Body of pancreas (tissue), 4 donors: ENCODE measurements at regions not wholly inside any gene's neighbourhood (a gene's known extent, or its start where the extent isn't known, plus 50 kb on each side); places are given as distances from the start of the nearest gene placed in this dataset.

Source experiments
- POLR2A ChIP-seq, 3 donors: fragments of 450-650 bp; IDR thresholded peaks; one replicate each; pipeline ENCODE4 v1.6.1; 2016; ENCODE audit warnings: antibody characterized with exemption in 3 of 3, mild to moderate bottlenecking in 2 of 3
- TF ChIP-seq, protein P1 (sequence below), 7 experiments: fragments of 450-650 bp in 4 of 7; fragments of 200-600 bp in 3 of 7; sonication (generic) in 3 of 7; IDR thresholded peaks; one replicate each; pipeline ENCODE4 v1.5.1; 2016 to 2019; ENCODE audit warnings: antibody characterized with exemption in 7 of 7

GRCh38 chr18:73991570-73991969, 156.1 kb downstream of the FBXO15 start:
- TF ChIP-seq, protein P1, sequence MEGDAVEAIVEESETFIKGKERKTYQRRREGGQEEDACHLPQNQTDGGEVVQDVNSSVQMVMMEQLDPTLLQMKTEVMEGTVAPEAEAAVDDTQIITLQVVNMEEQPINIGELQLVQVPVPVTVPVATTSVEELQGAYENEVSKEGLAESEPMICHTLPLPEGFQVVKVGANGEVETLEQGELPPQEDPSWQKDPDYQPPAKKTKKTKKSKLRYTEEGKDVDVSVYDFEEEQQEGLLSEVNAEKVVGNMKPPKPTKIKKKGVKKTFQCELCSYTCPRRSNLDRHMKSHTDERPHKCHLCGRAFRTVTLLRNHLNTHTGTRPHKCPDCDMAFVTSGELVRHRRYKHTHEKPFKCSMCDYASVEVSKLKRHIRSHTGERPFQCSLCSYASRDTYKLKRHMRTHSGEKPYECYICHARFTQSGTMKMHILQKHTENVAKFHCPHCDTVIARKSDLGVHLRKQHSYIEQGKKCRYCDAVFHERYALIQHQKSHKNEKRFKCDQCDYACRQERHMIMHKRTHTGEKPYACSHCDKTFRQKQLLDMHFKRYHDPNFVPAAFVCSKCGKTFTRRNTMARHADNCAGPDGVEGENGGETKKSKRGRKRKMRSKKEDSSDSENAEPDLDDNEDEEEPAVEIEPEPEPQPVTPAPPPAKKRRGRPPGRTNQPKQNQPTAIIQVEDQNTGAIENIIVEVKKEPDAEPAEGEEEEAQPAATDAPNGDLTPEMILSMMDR (IDR thresholded peaks at IDR 0.05) = no peak
- TF ChIP-seq POLR2A (IDR thresholded peaks at IDR 0.05) = no peak
